Nephron progenitor cell (in vitro differentiated cells): ENCODE measurements at regions not wholly inside any gene's neighbourhood (a gene's known extent, or its start where the extent isn't known, plus 50 kb on each side); places are given as distances from the start of the nearest gene placed in this dataset.

ENCODE experiments used
- DNase-seq: peaks from one replicate; pipeline ENCODE4 v3.0.0; 2021
- H3K27ac Mint-ChIP-seq: 2 replicates; pipeline ENCODE4 v1.8.0; 2021; ENCODE audit warnings: mild to moderate bottlenecking, moderate library complexity, mixed read lengths
- H3K27me3 Mint-ChIP-seq: 2 replicates; pipeline ENCODE4 v1.8.0; 2021; ENCODE audit warnings: mild to moderate bottlenecking, low read depth, mixed read lengths; ENCODE audit not compliant: poor library complexity
- H3K36me3 Mint-ChIP-seq: 2 replicates; pipeline ENCODE4 v1.8.0; 2021; ENCODE audit warnings: low read depth, mixed read lengths
- H3K4me1 Mint-ChIP-seq: 2 replicates; pipeline ENCODE4 v1.8.0; 2021; ENCODE audit warnings: mixed read lengths
- H3K4me3 Mint-ChIP-seq: 2 replicates; pipeline ENCODE4 v1.8.0; 2021; ENCODE audit warnings: mild to moderate bottlenecking, moderate library complexity, mixed read lengths
- H3K9me3 Mint-ChIP-seq: 2 replicates; pipeline ENCODE4 v1.8.0; 2021; ENCODE audit warnings: mild to moderate bottlenecking, moderate library complexity, mixed read lengths
- CTCF ChIP-seq: fragments of 200-600 bp; sonication (generic); IDR thresholded peaks from 2 replicates; pipeline ENCODE4 v1.5.0; 2021; ENCODE audit warnings: antibody characterized with exemption

- H3K27ac Mint-ChIP-seq = no peak overlapping the region
- H3K9me3 Mint-ChIP-seq = no peaks in the 10 kb centered on the region
- no peak overlapping the region for H3K4me3 Mint-ChIP-seq
- H3K4me1 Mint-ChIP-seq = peaks cover 25% of the 10 kb centered on the region
- no peak for DNase-seq
- no peaks in the 10 kb centered on the region for H3K36me3 Mint-ChIP-seq
- H3K27me3 Mint-ChIP-seq = peaks cover 10% of the 10 kb centered on the region
- no peak for TF ChIP-seq CTCF
Observed at GRCh38 chr4:141810712-141811375, 174.5 kb downstream of the IL15 start.

- H3K27ac Mint-ChIP-seq = no peak overlapping the region
- peaks cover 9% of the 10 kb centered on the region for H3K27me3 Mint-ChIP-seq
- no peak for TF ChIP-seq CTCF
- no peak for DNase-seq
- H3K9me3 Mint-ChIP-seq = no peaks in the 10 kb centered on the region
- no peak overlapping the region for H3K4me3 Mint-ChIP-seq
- no peaks in the 10 kb centered on the region for H3K36me3 Mint-ChIP-seq
- peaks cover 25% of the 10 kb centered on the region for H3K4me1 Mint-ChIP-seq
Observed at GRCh38 chr4:141812158-141812557, 175.8 kb downstream of the IL15 start.

GRCh38 chr4:141814499-141814898 lies 178.1 kb downstream of the IL15 start:
- Mint-ChIP-seq H3K27ac (no peak overlapping the region), H3K27me3 (peaks cover 12% of the 10 kb centered on the region), H3K36me3 (no peaks in the 10 kb centered on the region), H3K4me3 (no peak overlapping the region), H3K9me3 (no peaks in the 10 kb centered on the region), H3K4me1 (peaks cover 25% of the 10 kb centered on the region)
- DNase-seq = no peak
- no peak for TF ChIP-seq CTCF

- no peak for DNase-seq
- no peak for TF ChIP-seq CTCF
- Mint-ChIP-seq H3K9me3 (no peaks in the 10 kb centered on the region), H3K27me3 (peaks cover 12% of the 10 kb centered on the region), H3K4me3 (no peak overlapping the region), H3K27ac (no peak overlapping the region), H3K4me1 (peaks cover 17% of the 10 kb centered on the region), H3K36me3 (no peaks in the 10 kb centered on the region)
Observed at GRCh38 chr4:141815646-141816045, 179.3 kb downstream of the IL15 start.

- H3K27me3 Mint-ChIP-seq = peaks cover 8% of the 10 kb centered on the region
- H3K4me1 Mint-ChIP-seq = no peaks in the 10 kb centered on the region
- TF ChIP-seq CTCF = no peak
- H3K4me3 Mint-ChIP-seq = no peak overlapping the region
- H3K36me3 Mint-ChIP-seq = no peaks in the 10 kb centered on the region
- H3K9me3 Mint-ChIP-seq = no peaks in the 10 kb centered on the region
- DNase-seq = no peak
- no peak overlapping the region for H3K27ac Mint-ChIP-seq
Observed at GRCh38 chr4:141826260-141826659, 189.9 kb downstream of the IL15 start.

- Mint-ChIP-seq H3K27me3 (no peaks in the 10 kb centered on the region), H3K4me3 (no peak overlapping the region), H3K36me3 (no peaks in the 10 kb centered on the region), H3K9me3 (peaks cover 18% of the 10 kb centered on the region), H3K27ac (no peak overlapping the region), H3K4me1 (no peaks in the 10 kb centered on the region)
- DNase-seq = no peak
- no peak for TF ChIP-seq CTCF
Observed at GRCh38 chr4:141833209-141833608, 196.8 kb downstream of the IL15 start.
